Smooth muscle cell (in vitro differentiated cells): ENCODE measurements at regions not wholly inside any gene's neighbourhood (a gene's known extent, or its start where the extent isn't known, plus 50 kb on each side); places are given as distances from the start of the nearest gene placed in this dataset.
A peak's percentile ranks its signal among the peaks of the same experiment; 100 is the strongest.

Source experiments
- DNase-seq: peaks from one replicate; lab custom pipeline; 2025; ENCODE audit not compliant: unreplicated experiment; lab: John Stamatoyannopoulos, UW
- H2AFZ ChIP-seq: fragments of 200-600 bp; sonication (generic); 2 replicates; pipeline ENCODE4 v1.6.0; 2016; ENCODE audit warnings: antibody characterized with exemption, low read depth, mild to moderate bottlenecking
- H3F3A ChIP-seq: fragments of 200-600 bp; sonication (generic); 2 replicates; pipeline ENCODE4 v1.6.0; 2017; ENCODE audit warnings: antibody characterized with exemption, low read depth
- H3K27ac ChIP-seq: fragments of 200-600 bp; sonication (generic); 2 replicates; pipeline ENCODE4 v1.5.1; 2016; ENCODE audit warnings: low read depth, mild to moderate bottlenecking
- H3K27me3 ChIP-seq: fragments of 200-600 bp; sonication (generic); 2 replicates; pipeline ENCODE4 v1.6.1; 2016; ENCODE audit warnings: low read depth, mild to moderate bottlenecking
- H3K36me3 ChIP-seq: fragments of 200-600 bp; sonication (generic); 2 replicates; pipeline ENCODE4 v1.5.1; 2016; ENCODE audit warnings: low read depth
- H3K4me1 ChIP-seq: fragments of 200-600 bp; sonication (generic); 2 replicates; pipeline ENCODE4 v1.5.1; 2016; ENCODE audit warnings: low read depth
- H3K4me2 ChIP-seq: fragments of 200-600 bp; sonication (generic); 2 replicates; pipeline ENCODE4 v1.6.0; 2016; ENCODE audit warnings: mild to moderate bottlenecking
- H3K4me3 ChIP-seq: fragments of 200-600 bp; sonication (generic); 2 replicates; pipeline ENCODE4 v1.5.1; 2016; ENCODE audit warnings: mild to moderate bottlenecking
- H3K79me2 ChIP-seq: fragments of 200-600 bp; sonication (generic); 2 replicates; pipeline ENCODE4 v1.6.0; 2016; ENCODE audit warnings: low read depth, mild to moderate bottlenecking
- H3K9ac ChIP-seq: fragments of 200-600 bp; sonication (generic); 2 replicates; pipeline ENCODE4 v1.6.0; 2016; ENCODE audit warnings: low read depth
- H3K9me3 ChIP-seq: fragments of 200-600 bp; sonication (generic); replicated peaks from 2 replicates; pipeline ENCODE4 v1.5.1; 2016; ENCODE audit warnings: low read depth
- H4K20me1 ChIP-seq: fragments of 200-600 bp; sonication (generic); 2 replicates; pipeline ENCODE4 v1.6.0; 2016; ENCODE audit warnings: low read depth
- WGBS: methylation state at CpG from one replicate; pipeline ENCODE4 v1.1.7; 2016; ENCODE audit warnings: low lambda C conversion rate; 5-methylcytosine and 5-hydroxymethylcytosine counted together
- TF ChIP-seq, protein P1 (sequence below): fragments of 200-600 bp; sonication (generic); IDR thresholded peaks from 2 replicates; pipeline ENCODE4 v1.5.1; 2017; ENCODE audit warnings: borderline replicate concordance, mild to moderate bottlenecking, antibody characterized with exemption; ENCODE audit not compliant: insufficient read depth, poor library complexity, severe bottlenecking

GRCh38 chr1:43052786-43053439 is 94.2 kb upstream of the SLC2A1 start:
- TF ChIP-seq, protein P1, sequence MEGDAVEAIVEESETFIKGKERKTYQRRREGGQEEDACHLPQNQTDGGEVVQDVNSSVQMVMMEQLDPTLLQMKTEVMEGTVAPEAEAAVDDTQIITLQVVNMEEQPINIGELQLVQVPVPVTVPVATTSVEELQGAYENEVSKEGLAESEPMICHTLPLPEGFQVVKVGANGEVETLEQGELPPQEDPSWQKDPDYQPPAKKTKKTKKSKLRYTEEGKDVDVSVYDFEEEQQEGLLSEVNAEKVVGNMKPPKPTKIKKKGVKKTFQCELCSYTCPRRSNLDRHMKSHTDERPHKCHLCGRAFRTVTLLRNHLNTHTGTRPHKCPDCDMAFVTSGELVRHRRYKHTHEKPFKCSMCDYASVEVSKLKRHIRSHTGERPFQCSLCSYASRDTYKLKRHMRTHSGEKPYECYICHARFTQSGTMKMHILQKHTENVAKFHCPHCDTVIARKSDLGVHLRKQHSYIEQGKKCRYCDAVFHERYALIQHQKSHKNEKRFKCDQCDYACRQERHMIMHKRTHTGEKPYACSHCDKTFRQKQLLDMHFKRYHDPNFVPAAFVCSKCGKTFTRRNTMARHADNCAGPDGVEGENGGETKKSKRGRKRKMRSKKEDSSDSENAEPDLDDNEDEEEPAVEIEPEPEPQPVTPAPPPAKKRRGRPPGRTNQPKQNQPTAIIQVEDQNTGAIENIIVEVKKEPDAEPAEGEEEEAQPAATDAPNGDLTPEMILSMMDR = no peak

GRCh38 chr1:43052322-43052721 is 93.7 kb upstream of the SLC2A1 start:
- Histone ChIP-seq H3K4me3 (no peak overlapping the region), H3K4me1 (peaks cover 44% of the 10 kb centered on the region), H2AFZ (no peak overlapping the region), H3K27ac (peak overlapping the region; percentile 42), H3K9me3 (no peaks in the 10 kb centered on the region), H3K27me3 (no peaks in the 10 kb centered on the region), H3K4me2 (peak overlapping the region; percentile 47), H3K79me2 (no peaks in the 10 kb centered on the region), H3K9ac (no peak overlapping the region), H3K36me3 (no peaks in the 10 kb centered on the region), H3F3A (peaks cover 18% of the 10 kb centered on the region), H4K20me1 (no peaks in the 10 kb centered on the region)
- no peak for DNase-seq
- WGBS = 82% methylated on average over 1 of the region's 1 CpG
- TF ChIP-seq, protein P1 = no peak

More at GRCh38 chr1:43052786-43053439, 94.2 kb upstream of the SLC2A1 start:
- Histone ChIP-seq H3K27ac (peak overlapping the region; percentile 42), H3K27me3 (no peaks in the 10 kb centered on the region), H3K4me1 (peaks cover 47% of the 10 kb centered on the region), H2AFZ (no peak overlapping the region), H3K79me2 (no peaks in the 10 kb centered on the region), H3F3A (peaks cover 24% of the 10 kb centered on the region), H4K20me1 (no peaks in the 10 kb centered on the region), H3K4me2 (peak overlapping the region; percentile 47), H3K9me3 (no peaks in the 10 kb centered on the region), H3K36me3 (no peaks in the 10 kb centered on the region), H3K4me3 (no peak overlapping the region), H3K9ac (no peak overlapping the region)
- no peak for DNase-seq
- WGBS = 11% methylated on average over 2 of the region's 2 CpGs

GRCh38 chr1:43049481-43049880 is 90.8 kb upstream of the SLC2A1 start:
- peak overlapping the region; percentile 37 for H3K27ac ChIP-seq
- H3K4me2 ChIP-seq = peak overlapping the region; percentile 64
- H2AFZ ChIP-seq = no peak overlapping the region
- H3K36me3 ChIP-seq = no peaks in the 10 kb centered on the region
- no peaks in the 10 kb centered on the region for H3K9me3 ChIP-seq
- no peaks in the 10 kb centered on the region for H3K79me2 ChIP-seq
- no peak overlapping the region for H3K9ac ChIP-seq
- H3K4me1 ChIP-seq = peaks cover 34% of the 10 kb centered on the region
- H3K4me3 ChIP-seq = no peak overlapping the region
- H3F3A ChIP-seq = peaks cover 17% of the 10 kb centered on the region
- H3K27me3 ChIP-seq = no peaks in the 10 kb centered on the region
- 8% methylated on average over 2 of the region's 2 CpGs for WGBS
- TF ChIP-seq, protein P1 = no peak
- no peak for DNase-seq
- H4K20me1 ChIP-seq = no peaks in the 10 kb centered on the region

DNA sequence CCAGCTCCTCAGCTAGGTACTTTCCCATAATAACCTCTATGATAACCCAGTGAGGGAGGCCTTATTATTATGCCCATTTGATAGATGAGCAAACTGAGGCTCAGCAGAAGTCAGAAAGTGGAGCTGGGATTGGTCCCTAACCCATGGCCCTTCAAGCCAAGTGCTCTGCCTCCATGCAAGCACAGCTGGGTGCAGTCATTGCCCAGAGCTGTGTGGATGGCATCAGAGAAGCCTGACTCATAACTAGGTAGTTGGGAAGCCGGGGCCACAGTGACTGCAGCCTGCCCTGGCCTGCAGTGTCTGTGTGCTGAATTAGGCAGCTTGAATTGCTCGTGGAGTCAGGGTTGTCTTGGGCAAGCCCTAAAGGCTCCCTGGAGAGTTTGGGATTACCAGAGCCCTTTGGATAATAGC is 89.9 kb upstream of the SLC2A1 start:
- H3K4me1 ChIP-seq = peaks cover 33% of the 10 kb centered on the region
- H3K36me3 ChIP-seq = no peaks in the 10 kb centered on the region
- TF ChIP-seq, protein P1 = no peak
- H3K79me2 ChIP-seq = no peaks in the 10 kb centered on the region
- H2AFZ ChIP-seq = no peak overlapping the region
- H3K9me3 ChIP-seq = no peaks in the 10 kb centered on the region
- H3K4me2 ChIP-seq = peak overlapping the region; percentile 64
- no peak overlapping the region for H3K4me3 ChIP-seq
- no peak overlapping the region for H3K9ac ChIP-seq
- H4K20me1 ChIP-seq = no peaks in the 10 kb centered on the region
- peak overlapping the region; percentile 37 for H3K27ac ChIP-seq
- H3K27me3 ChIP-seq = no peaks in the 10 kb centered on the region
- peaks cover 17% of the 10 kb centered on the region for H3F3A ChIP-seq
- no peak for DNase-seq
- 19% methylated on average over 2 of the region's 2 CpGs for WGBS
